ENCODE measurements at regions not wholly inside any gene's neighbourhood (a gene's known extent, or its start where the extent isn't known, plus 50 kb on each side); places are given as distances from the start of the nearest gene placed in this dataset.

GRCh38 chr9:90271707-90272106, 370.9 kb downstream of the DIRAS2 start:
- no peak for TF ChIP-seq EZH2 (IDR thresholded peaks at IDR 0.05)
- TF ChIP-seq POLR2AphosphoS5 (IDR thresholded peaks at IDR 0.05; ENCODE audit: borderline replicate concordance, low read depth, low read length) = no peak
